Fibroblast of the aortic adventitia (primary cell): ENCODE measurements at regions not wholly inside any gene's neighbourhood (a gene's known extent, or its start where the extent isn't known, plus 50 kb on each side); places are given as distances from the start of the nearest gene placed in this dataset.

Experiments
- DNase-seq: peaks from one replicate; pipeline ENCODE4 v3.0.0-alpha.2; 2010; ENCODE audit warnings: low read depth
- H3K4me3 ChIP-seq: 2 replicates; pipeline ENCODE4 v1.5.1; 2011; ENCODE audit warnings: low read depth, mild to moderate bottlenecking, control low read depth, low read length, moderate library complexity
- CTCF ChIP-seq: IDR thresholded peaks from 2 replicates; pipeline ENCODE4 v1.5.1; 2011; ENCODE audit warnings: mild to moderate bottlenecking, low read length, control low read depth, inconsistent platforms; ENCODE audit not compliant: insufficient read depth

- no peak overlapping the region for H3K4me3 ChIP-seq
- no peak for TF ChIP-seq CTCF
- DNase-seq, result no peak
These were observed 146.7 kb upstream of the CDH4 start for GRCh38 chr20:61105395-61105794.

- DNase-seq, result no peak
- H3K4me3 ChIP-seq, result no peak overlapping the region
- TF ChIP-seq CTCF, result no peak
These were observed 145.6 kb upstream of the CDH4 start for GRCh38 chr20:61106438-61106837.

- no peak for TF ChIP-seq CTCF
- DNase-seq, result no peak
- H3K4me3 ChIP-seq, result no peak overlapping the region
These were observed 142.7 kb upstream of the CDH4 start for GRCh38 chr20:61109221-61109805.

GRCh38 chr20:61112515-61112914 is 139.5 kb upstream of the CDH4 start:
- no peak for TF ChIP-seq CTCF
- DNase-seq, result no peak
- no peak overlapping the region for H3K4me3 ChIP-seq

GRCh38 chr20:61113731-61114130 is 138.3 kb upstream of the CDH4 start:
- no peak for TF ChIP-seq CTCF
- DNase-seq, result no peak
- H3K4me3 ChIP-seq, result no peak overlapping the region

GRCh38 chr20:61114493-61115175 is 137.4 kb upstream of the CDH4 start:
- DNase-seq, result no peak
- no peak for TF ChIP-seq CTCF
- H3K4me3 ChIP-seq, result no peak overlapping the region
